KMS-11 (cell line): ENCODE measurements at regions not wholly inside any gene's neighbourhood (a gene's known extent, or its start where the extent isn't known, plus 50 kb on each side); places are given as distances from the start of the nearest gene placed in this dataset.

Experiments used
- H2AFZ ChIP-seq: fragments of 200-600 bp; sonication (generic); 2 replicates; pipeline ENCODE4 v1.6.1; 2016; ENCODE audit warnings: antibody characterized with exemption, mixed run types, low read depth
- H3K27ac ChIP-seq: fragments of 200-600 bp; sonication (generic); 2 replicates; pipeline ENCODE4 v1.6.1; 2016; ENCODE audit warnings: mild to moderate bottlenecking, mixed run types
- H3K27me3 ChIP-seq: fragments of 200-600 bp; sonication (generic); 2 replicates; pipeline ENCODE4 v1.6.1; 2017; ENCODE audit warnings: mild to moderate bottlenecking, low read depth, mixed run types, moderate library complexity; ENCODE audit not compliant: insufficient read depth
- H3K36me3 ChIP-seq: fragments of 200-600 bp; sonication (generic); 2 replicates; pipeline ENCODE4 v1.6.1; 2017; ENCODE audit warnings: mild to moderate bottlenecking, mixed run types; ENCODE audit not compliant: insufficient read depth
- H3K4me1 ChIP-seq: fragments of 200-600 bp; sonication (generic); 2 replicates; pipeline ENCODE4 v1.6.1; 2016; ENCODE audit warnings: mild to moderate bottlenecking, low read depth, mixed run types; ENCODE audit not compliant: poor library complexity, severe bottlenecking
- H3K4me2 ChIP-seq: fragments of 200-600 bp; sonication (generic); 2 replicates; pipeline ENCODE4 v1.7.0; 2016; ENCODE audit warnings: mild to moderate bottlenecking, mixed run types
- H3K4me3 ChIP-seq: fragments of 200-600 bp; sonication (generic); IDR thresholded peaks from 2 replicates; pipeline ENCODE4 v1.6.1; 2017; ENCODE audit warnings: low read depth, low read length, mixed read lengths; ENCODE audit not compliant: insufficient read depth
- H3K79me2 ChIP-seq: fragments of 200-600 bp; sonication (generic); 2 replicates; pipeline ENCODE4 v1.6.1; 2016; ENCODE audit warnings: low read depth, mixed run types; ENCODE audit not compliant: insufficient read depth
- H3K9ac ChIP-seq: fragments of 200-600 bp; sonication (generic); 2 replicates; pipeline ENCODE4 v1.6.1; 2016; ENCODE audit warnings: mild to moderate bottlenecking, mixed run types
- H4K20me1 ChIP-seq: fragments of 200-600 bp; sonication (generic); 2 replicates; pipeline ENCODE4 v1.6.1; 2016; ENCODE audit warnings: mild to moderate bottlenecking, mixed run types; ENCODE audit not compliant: insufficient read depth
- CTCF ChIP-seq: fragments of 200-600 bp; sonication (generic); conservative IDR thresholded peaks from 2 replicates; pipeline ENCODE4 v1.6.1; 2017; ENCODE audit warnings: low read depth, mild to moderate bottlenecking, antibody characterized with exemption, low read length, moderate library complexity, mixed read lengths

DNA sequence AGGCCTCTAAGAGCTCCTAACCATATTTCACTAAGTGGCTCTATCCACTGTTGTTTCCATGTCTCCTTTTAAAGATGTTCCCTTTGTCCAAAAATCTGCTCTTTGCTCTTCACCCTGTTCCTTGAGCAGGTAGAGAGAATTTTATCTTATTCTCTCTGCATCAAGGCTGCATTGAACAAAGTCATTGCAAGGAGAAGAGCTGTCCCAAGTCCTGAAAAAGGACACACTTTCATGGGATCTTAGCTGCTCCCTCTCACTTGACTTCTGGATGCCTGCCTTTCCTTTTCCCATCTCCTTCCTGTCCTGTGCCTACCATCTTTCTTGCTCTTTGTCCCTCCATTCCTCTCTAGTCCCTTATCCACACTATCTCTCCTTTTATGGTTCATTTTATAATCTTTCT, 235.2 kb upstream of the THSD7B start:
- H3K27ac ChIP-seq: no peak overlapping the region
- no peak overlapping the region for H3K4me3 ChIP-seq
- no peak overlapping the region for H2AFZ ChIP-seq
- no peaks in the 10 kb centered on the region for H3K79me2 ChIP-seq
- H3K9ac ChIP-seq: no peak overlapping the region
- H4K20me1 ChIP-seq: no peaks in the 10 kb centered on the region
- H3K27me3 ChIP-seq: no peaks in the 10 kb centered on the region
- H3K4me2 ChIP-seq: no peak overlapping the region
- no peaks in the 10 kb centered on the region for H3K4me1 ChIP-seq
- no peak for TF ChIP-seq CTCF
- no peaks in the 10 kb centered on the region for H3K36me3 ChIP-seq

- no peaks in the 10 kb centered on the region for H3K36me3 ChIP-seq
- no peaks in the 10 kb centered on the region for H3K79me2 ChIP-seq
- H3K4me2 ChIP-seq: no peak overlapping the region
- no peaks in the 10 kb centered on the region for H3K4me1 ChIP-seq
- H3K4me3 ChIP-seq: no peak overlapping the region
- no peak overlapping the region for H3K27ac ChIP-seq
- H3K9ac ChIP-seq: no peak overlapping the region
- TF ChIP-seq CTCF: no peak
- no peaks in the 10 kb centered on the region for H4K20me1 ChIP-seq
- no peaks in the 10 kb centered on the region for H3K27me3 ChIP-seq
- no peak overlapping the region for H2AFZ ChIP-seq
Measured at GRCh38 chr2:136527560-136527959, 237.8 kb upstream of the THSD7B start.

DNA sequence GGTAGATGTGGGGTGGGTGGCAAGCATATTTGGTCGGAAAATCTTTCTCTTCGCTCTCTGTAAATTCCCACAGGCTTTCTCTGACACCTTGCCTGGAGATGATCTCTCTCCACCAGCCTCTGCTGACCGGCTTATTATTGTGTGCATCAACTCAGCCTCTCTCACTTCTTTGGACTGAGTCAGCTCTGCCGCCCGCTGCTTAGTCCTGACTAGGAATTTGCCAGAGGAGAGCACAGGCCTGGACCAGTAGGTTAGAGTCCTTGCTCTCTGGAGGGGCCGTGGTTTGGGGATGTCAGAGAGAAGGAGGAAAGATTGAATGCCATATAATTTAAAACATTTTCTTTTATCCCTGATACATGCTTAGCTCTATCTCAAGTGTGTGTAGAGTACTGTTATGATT, 242.6 kb upstream of the THSD7B start:
- H3K27ac ChIP-seq: no peak overlapping the region
- H2AFZ ChIP-seq: no peak overlapping the region
- no peaks in the 10 kb centered on the region for H3K4me1 ChIP-seq
- H3K27me3 ChIP-seq: no peaks in the 10 kb centered on the region
- no peak overlapping the region for H3K9ac ChIP-seq
- H3K4me3 ChIP-seq: no peak overlapping the region
- no peaks in the 10 kb centered on the region for H4K20me1 ChIP-seq
- no peaks in the 10 kb centered on the region for H3K36me3 ChIP-seq
- H3K79me2 ChIP-seq: no peaks in the 10 kb centered on the region
- no peak overlapping the region for H3K4me2 ChIP-seq
- no peak for TF ChIP-seq CTCF

DNA sequence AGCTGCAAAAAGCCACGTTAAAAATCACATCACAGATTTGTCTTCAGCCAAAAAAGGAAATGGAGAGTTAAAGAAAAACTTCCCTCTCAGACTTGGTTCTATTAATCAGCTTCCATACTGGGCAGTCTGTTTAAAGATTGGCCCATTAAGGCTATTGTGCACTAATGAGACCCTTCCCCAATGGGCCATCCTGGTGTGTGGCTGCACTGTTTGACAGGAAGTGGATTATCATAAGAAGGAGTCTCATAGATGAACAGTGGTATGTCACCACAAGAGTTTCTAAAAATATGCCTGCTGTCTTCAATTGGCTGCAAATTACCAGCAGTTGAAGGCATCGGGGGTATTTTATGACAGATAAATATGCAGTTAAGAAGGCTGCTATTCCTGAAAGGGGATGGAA, 247.6 kb upstream of the THSD7B start:
- Histone ChIP-seq H3K27ac (no peak overlapping the region), H3K79me2 (no peaks in the 10 kb centered on the region), H3K4me1 (no peaks in the 10 kb centered on the region), H2AFZ (no peak overlapping the region), H3K36me3 (no peaks in the 10 kb centered on the region), H4K20me1 (no peaks in the 10 kb centered on the region), H3K4me3 (no peak overlapping the region), H3K4me2 (no peak overlapping the region), H3K27me3 (no peaks in the 10 kb centered on the region), H3K9ac (no peak overlapping the region)
- TF ChIP-seq CTCF: no peak

DNA sequence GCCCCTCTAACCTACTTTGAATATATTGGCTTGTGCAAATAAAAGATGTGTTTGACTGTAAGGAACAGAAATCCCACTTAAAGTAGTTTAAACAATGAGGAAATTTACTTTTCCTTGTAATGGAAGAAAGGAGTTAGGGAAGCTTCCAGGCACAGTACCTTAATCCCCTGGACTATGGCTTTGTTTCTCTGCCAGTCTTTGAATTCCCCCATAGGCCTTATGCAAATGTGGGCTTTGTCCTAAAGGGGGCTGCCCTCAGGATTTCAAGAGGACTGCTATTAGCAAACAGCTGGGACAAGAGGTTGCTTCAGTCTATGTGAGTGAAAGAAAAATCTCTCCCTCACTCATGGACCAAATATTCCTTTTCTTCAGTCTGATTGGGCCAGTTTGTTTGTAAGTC, 255.1 kb upstream of the THSD7B start:
- Histone ChIP-seq H3K36me3 (no peaks in the 10 kb centered on the region), H3K79me2 (no peaks in the 10 kb centered on the region), H2AFZ (no peak overlapping the region), H3K4me3 (no peak overlapping the region), H3K9ac (no peak overlapping the region), H3K27me3 (no peaks in the 10 kb centered on the region), H3K4me2 (no peak overlapping the region), H4K20me1 (no peaks in the 10 kb centered on the region), H3K4me1 (no peaks in the 10 kb centered on the region), H3K27ac (no peak overlapping the region)
- TF ChIP-seq CTCF: no peak
